ENCODE measurements at regions not wholly inside any gene's neighbourhood (a gene's known extent, or its start where the extent isn't known, plus 50 kb on each side); places are given as distances from the start of the nearest gene placed in this dataset.

DNA sequence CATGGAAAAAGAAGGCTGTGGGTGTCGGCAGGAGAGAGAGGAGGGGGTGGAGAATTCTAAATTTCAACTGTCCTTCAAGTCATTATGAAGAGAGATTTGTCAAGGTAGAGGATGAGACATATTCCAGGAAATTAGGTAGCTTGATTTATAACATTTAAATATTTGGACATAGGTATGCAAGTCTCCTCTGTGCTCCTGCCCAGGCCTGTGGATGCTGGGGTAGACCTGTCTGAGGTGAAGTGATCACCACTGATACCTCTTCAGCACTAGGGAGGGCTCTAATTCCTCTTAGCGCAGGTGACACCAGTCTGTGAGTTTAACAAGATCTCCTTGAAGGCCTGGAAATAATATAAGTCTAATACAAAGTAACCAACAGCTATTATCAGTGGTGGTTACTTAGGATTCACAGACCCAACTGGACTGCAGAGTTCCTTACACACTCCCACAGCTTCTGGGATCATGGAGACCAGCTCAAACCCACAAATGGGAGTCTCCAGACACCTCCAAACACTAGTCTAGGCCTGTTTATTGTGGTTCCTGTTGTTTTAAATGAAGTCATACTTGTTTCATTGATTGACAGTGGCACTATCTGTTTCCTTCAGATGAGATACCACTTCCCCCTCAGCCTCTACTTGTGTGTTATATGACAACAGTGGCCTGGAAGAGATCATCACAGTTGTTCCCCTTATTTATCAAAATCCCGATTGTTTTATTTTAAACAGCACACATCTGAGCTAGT lies 104.1 kb upstream of the ITPRID2 start:
- TF ChIP-seq, protein P1, sequence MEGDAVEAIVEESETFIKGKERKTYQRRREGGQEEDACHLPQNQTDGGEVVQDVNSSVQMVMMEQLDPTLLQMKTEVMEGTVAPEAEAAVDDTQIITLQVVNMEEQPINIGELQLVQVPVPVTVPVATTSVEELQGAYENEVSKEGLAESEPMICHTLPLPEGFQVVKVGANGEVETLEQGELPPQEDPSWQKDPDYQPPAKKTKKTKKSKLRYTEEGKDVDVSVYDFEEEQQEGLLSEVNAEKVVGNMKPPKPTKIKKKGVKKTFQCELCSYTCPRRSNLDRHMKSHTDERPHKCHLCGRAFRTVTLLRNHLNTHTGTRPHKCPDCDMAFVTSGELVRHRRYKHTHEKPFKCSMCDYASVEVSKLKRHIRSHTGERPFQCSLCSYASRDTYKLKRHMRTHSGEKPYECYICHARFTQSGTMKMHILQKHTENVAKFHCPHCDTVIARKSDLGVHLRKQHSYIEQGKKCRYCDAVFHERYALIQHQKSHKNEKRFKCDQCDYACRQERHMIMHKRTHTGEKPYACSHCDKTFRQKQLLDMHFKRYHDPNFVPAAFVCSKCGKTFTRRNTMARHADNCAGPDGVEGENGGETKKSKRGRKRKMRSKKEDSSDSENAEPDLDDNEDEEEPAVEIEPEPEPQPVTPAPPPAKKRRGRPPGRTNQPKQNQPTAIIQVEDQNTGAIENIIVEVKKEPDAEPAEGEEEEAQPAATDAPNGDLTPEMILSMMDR (IDR thresholded peaks at IDR 0.05): no peak
- TF ChIP-seq POLR2A (IDR thresholded peaks at IDR 0.05): no peak
